ENCODE measurements at regions not wholly inside any gene's neighbourhood (a gene's known extent, or its start where the extent isn't known, plus 50 kb on each side); places are given as distances from the start of the nearest gene placed in this dataset.

DNA sequence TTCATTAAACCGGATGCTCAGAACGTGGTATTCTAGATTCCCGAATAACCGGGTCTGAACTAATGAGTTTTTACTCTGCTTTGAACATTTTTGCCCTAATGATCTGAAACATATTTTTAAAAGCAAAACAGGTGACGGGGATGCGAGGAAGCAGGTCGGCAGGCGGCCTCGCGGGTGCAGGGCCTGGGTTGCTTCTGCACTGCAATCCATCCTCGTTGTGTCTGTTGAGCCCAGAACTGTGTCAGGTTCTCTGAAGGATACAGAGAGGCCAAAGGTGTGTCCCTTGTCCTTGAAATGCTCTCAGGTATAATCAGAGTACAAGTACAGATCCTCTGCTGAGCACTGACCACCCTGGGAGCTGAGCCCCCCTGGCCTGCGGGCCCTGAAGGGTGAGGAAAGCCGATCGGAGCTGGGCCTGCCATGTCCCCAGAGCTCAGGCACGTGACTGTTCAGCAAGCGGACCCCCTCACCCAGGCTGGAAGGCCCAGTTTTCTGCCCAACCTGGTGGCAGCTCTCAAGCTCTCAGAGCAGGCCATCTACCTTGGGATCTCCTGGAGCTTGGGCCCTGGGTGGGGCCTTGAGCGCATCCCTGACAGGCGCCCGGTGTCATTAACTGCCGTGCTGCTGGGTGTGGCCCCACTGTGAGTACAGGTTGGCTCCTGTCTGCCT, 151.8 kb downstream of the OLFM1 start:
- no peak for DNase-seq (ENCODE audit: low read depth in 2 of 2)

DNA sequence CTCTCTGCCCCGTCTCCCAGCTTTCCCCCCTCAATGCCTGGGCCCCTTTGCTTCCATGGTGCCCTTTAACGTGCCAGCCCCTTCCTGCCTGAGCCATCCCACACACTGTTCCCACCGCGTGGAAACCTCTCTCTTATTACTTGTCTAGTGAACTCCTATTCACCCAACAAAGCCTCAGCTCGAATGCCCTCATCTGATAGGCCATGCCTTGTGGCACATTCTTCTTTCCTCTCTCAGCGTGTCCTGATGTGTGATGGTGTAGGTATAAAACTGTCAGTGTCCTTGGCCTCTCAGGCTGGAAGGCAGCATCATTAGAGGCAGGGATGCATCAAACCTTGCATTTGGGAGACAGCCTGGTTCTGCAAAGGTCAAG, 152.3 kb downstream of the OLFM1 start:
- no peak for DNase-seq (ENCODE audit: low read depth in 2 of 2)

DNA sequence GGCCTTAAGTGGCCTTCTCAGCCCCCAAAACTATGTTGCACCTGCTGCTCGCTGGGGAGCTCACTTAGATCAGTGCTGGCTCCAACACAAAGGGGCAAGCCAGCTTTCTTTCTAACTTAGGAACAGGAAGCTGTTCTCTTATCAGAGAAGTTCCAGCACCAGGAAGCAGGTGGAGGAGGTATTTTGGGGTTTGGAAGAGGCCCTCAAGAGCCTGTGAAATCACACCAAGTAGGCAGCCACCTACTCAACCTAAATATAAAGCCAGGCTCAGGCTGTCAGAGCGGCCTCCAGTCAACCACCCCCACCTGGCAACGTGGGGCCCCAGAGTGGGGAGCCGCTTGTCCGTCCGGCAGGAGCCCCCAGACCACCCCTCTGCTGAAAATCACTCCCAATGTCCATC, 152.8 kb downstream of the OLFM1 start:
- no peak for DNase-seq (ENCODE audit: low read depth in 2 of 2)

DNA sequence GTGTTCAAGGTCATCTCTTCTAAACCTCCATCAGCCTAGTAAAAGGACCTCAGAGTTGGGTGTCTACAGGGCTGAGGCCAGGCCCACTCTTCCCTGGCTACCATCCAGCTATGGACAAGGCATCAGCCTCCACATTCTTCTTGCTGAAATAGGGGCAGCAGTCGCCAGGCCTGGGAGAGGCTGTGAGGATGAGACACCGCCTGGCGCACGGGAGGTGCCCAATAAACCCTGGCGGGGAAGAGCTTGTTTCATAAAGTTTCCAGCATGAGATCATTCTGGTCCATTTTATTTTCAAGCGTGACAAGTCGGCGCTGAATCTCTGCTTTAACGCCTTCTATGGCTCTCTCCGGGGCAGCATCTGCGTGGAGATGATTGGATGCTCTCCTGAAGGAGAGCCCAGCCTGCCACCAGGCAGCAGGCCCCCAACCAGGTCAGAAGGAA, 153.4 kb downstream of the OLFM1 start:
- no peak for DNase-seq (ENCODE audit: low read depth in 2 of 2)

DNA sequence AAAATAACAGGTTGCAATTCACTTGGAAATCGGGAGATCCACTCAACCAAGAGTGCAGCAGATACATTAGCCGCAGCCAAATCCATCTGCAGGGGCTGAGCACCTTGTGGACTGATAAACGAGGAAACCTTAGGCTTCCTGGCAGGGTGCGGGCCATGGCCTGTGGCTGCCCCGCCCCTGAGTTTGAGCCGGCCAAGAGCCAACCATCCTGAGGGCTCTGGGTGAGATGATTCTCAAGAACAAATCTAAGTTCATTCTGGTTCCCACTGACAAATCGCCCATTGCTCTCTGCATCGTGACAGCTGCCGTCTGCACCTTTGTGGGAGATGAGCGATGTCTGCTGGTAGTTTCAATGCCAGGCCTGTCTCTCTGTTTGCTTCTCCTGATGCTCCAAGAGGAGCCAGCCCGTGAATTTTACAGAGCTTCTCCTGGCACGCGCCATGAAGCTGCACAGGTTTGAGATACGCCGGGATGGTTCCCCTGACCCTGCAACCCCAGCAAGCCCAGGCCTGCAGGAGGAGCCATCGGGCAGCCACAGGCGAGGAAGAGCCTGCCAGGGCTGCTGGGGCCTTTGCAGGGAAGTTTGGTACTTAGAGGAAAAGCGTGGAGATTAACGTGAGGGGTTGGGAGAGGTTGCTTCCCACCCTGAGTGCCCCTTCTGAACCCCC, 154.0 kb downstream of the OLFM1 start:
- no peak for DNase-seq (ENCODE audit: low read depth in 2 of 2)

DNA sequence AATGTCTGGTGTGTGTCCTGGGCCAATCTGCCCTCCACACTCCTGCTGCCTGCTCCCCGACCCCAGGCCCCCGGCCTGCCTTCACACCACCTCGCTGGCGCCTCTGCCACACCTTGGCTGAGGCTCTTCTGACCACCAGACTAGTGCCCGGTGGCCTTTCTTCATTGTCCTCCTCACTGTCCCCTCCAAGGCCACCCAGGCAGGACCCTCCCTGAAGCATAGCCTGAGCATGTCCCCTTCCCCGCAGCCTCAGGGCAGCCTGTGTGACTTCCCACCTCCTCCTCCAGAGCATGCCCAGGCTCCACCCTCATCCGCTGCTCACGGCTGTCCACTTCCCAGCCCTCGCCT, 154.6 kb downstream of the OLFM1 start:
- DNase-seq (ENCODE audit: low read depth in 2 of 2): no peak

DNA sequence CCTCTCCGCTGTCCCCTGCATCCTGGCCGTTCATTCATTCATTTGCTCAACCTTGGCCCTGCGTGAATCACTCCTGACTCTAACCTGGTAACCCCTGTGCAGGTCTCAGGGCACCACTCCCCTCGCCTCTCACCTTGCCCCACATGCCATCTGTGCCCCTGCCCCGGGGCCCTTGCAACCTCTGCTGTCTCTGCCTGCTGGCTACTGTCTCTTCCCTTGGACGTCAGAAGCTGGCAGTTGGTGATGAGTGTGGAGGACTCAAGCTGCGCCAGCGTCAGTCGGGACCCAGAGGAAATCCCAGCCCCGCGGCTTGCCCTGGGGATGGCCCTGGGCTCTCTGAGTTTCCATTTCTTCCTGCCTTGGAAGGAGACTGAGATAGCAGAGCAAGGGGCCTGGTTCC, 154.9 kb downstream of the OLFM1 start:
- no peak for DNase-seq (ENCODE audit: low read depth in 2 of 2)

DNA sequence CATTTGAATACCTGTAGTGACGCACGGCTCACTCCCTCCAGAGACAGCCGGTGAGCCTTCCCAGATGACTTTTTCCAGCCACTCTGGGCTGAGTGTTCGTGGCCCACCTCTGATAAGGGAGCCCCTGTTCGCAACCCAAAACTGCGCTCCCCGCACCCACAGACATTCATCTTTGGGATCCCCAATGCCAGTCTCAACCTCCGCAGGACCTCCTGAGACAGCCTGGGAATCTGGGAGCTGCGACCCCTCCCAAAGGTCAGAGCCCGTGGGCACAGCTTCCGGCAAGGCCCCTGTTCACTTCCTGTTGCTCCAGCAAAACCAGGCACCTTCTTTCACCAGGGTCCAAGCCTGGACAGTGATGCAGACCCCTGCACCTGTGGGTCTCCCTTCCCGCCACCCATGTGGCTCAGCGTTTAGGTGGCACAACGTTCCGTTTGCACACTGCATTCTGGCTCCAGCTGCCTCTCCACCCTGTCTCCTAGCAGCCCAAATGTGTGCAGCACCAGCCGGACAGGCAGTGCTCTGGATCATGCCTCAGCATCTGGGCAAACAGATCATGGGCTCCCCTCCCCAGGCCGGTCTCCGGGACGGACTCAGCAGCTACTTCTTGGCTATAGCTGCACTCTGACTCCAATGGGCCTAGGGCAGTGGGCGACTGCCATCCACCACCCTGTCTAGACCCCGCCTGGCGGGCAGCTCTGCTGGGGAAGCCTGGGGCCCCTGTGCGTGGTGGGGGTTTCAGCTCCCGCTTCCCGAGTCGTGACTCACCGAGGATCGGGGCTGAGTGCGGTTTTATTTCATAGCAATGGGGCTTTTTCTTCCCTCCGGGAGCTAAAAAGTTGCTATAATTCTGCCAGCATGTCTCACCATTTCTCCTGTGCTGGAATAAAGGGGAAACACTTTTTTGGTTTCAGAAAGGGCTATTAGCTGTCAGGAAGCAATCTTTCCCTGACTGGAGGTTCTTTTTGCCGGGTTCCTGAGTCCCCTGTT, 156.0 kb downstream of the OLFM1 start:
- no peak for DNase-seq (ENCODE audit: low read depth in 2 of 2)

DNA sequence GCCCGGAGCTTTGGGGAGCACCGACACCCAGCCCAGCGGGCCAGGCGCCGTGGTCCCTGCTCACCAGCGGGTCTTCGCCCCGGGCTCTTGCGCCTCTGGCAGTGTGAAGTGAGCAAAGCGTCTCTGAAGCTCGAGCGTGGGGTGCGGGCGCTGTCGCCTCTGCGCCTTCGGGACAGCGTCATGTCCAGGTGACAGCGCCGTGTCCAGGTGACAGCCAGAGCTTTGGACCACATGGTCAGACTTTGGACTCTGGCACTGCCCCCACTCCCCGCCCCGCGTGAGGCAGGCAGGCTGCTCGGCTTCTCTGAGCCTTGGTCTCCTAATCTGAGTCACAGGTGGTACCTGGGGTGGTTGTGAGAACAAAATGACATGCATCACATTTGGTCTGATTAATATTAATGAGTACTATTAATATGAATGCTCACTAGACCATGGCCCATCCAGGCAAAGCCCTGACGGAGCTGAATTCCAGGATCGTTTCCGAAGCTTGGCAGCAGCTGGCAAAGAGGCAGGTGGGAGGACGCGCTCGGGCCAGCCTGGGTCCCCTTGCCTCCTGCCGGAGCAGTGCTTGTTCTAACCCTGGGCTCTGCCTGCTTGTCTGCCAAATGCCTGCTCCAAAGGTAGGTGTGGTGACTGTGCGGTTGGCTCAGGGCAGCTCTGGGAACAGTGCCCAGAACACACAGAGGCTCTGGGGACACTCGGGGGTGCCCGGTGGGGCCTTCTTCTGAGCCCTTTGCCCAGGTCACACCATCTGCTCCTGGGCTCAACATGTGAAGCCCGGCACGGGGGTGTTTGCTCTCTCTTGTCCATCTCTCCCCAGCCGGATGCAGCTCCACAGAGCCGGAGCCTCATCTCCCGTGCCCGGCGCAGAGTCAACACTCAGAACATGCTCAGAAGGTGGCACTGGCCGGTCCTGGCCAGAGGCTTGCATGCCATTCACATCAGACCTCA, 157.1 kb downstream of the OLFM1 start:
- no peak for DNase-seq (ENCODE audit: low read depth in 2 of 2)

DNA sequence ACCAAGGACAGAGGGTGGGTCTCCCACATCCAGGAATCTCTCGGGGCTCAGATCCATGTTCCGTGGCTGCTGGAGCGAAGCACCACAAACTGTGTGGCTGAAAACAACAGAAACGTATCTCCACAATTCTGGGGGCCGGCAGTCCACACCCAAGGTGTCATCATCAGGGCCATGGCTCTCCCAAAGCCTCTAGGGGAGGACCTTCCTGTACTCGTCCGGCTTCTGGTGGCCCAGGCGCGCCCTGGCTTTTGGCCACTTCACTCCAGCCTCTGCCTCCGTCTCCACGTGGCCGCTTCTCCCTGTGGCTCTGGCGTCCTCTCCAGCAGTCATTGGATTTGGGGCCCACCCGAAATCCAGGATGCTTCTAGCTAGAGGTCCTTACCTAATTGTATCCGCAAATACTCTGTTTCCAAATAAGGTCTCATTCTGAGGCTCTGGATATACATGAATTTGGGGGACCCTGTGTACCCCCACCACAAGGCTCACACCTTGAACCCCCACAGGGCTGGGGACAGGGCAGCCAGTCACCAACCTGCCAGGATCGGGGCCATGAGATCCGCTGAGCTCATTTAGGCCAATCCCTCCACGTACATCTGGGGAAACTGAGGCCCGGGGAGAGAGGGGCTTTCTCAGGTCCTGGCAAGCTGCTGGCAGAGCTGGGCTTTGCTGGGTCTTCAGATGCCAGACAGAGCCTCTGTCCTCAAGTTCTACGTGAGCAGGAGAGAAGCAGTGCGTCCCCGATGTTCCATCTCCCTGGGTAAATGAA, 158.2 kb downstream of the OLFM1 start:
- DNase-seq (ENCODE audit: low read depth in 2 of 2): no peak

DNA sequence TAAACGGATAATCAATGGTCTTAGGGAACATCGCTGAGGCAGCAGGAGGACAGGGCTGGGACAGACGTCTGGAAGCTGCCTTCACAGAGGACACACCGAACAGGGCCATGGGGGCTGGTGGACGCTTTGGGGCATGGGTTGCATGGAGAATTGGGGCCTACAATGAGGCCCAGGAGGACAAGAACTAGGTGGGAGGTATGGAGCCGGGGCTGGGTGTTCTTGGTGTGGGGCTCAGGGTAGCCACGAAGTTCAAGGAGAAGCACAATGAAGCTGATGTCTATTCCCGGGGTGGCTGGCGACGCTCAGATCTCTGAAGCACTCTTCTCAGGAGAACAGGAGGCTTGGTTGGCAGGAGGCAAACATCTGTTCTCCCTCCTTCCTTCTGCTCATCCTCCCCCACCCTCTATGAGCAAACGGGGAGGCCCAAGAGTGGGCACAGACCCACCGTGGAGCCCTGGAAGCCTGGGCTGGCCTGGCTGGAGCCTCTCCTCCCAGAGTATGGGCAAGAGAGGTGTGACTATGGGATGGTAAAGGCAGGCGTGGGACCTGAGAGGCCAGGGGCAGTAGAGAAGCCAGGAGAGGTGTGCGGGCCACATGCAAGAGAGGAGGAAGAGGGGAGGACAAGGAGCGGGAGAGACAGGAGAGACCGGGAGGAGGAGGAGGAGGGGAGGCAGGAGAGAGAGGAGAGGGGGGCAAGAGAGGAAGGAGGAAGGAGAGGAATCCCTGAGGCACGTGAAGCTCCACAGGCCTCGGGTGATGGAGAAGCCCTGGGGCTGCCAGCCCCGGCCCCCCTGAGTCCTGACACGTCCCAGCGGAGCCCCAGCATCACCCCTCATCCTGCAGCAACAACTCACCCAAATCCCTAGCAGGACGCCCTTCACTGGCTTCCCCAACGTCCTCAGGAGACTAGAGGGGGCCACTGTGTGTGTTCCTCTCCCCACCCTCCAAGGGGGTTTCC, 159.1 kb downstream of the OLFM1 start:
- no peak for DNase-seq (ENCODE audit: low read depth in 2 of 2)

DNA sequence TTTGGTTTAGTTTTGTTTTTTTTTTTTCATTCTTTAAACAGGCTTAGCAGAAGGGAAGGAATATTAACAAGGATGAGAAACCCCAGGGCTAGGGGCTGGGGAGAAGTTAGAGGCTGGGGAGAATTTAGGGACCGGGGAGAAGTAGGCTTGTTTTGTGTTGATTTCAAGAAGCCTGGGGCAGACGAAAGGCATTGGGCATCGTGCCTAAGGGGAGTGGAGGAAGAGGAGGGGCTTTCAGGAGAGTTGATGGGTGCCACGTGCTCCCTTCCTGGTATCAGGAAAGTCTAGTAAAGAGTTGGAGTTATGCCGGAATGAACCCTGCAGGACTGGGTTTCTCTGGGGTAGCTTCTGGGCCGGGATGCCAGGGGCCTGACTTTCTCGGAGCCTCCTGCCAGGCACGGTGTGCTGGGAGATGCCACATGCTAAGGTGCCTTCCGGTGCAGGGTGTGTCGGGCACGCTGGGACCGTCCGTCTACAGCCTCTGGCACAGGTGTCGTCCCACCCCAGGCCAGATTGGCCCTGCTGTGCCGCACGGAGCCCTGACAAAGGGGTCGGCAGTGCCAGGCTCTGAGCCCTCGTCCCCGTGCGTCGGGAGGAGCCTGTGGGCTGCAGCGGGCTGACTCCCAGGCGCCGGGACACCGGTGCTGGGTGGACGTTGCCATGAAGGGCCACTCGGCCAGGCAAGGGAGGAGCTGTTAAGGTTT, 159.9 kb downstream of the OLFM1 start:
- DNase-seq (ENCODE audit: low read depth in 2 of 2): no peak

DNA sequence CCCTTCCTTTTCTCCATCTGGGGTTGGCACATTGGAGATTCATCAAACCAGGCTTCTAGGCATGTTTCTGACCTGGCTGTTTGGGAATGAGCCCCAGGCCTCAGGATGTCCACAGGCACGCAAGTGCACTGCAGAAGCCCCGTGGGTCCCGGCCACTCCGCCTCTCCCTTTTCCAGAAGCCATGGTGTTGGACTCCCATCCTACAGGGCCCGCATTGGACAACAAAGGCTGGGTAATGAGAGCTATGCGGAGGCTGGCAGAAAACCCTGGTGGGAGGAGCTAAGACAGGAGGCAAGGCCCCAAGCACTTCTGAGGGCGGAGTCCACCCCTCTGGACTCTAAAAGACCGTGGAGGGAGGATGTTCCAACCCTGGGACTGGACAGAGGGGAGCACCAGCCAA, 160.6 kb downstream of the OLFM1 start:
- DNase-seq (ENCODE audit: low read depth in 2 of 2): no peak

DNA sequence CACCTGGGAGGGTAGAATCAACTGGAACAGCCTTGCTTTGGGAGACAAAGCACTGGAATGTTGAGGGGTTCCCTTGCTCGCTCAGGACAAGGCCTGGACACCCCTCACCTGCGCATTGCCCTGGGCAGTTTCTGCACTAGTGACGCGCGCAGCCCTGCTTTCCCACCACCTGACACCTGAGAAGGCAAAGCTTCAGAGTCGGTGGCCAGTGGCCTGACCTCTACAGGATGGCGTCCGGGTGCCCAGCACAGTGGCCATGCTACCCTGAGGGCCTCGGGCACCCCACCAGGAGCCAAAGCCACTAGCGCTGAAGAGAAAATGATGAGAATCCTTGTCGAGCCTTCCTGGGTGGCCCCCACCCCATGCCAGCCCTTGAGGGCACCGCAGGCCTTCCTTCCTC, 161.3 kb downstream of the OLFM1 start:
- no peak for DNase-seq (ENCODE audit: low read depth in 2 of 2)

DNA sequence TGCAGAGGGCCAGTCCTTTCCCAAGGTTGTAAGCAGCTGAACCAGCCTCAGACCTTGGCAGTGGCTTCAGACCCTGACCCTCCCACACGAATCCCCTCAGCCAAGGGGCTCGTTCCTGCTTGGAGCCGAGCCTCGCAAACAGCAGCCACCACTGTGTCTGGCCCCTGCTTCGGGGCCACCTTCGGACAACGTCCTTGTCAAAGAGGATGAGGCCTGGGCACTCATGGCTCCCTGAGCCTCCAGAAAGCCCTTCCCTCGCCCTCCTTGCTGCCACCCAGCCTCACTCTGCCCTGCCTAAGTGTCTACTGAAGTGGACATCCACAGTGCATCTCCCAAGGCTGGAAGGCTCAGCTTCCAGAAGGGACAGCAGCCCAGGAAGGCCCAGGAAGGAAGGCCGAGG, 161.7 kb downstream of the OLFM1 start:
- DNase-seq (ENCODE audit: low read depth in 2 of 2): no peak

DNA sequence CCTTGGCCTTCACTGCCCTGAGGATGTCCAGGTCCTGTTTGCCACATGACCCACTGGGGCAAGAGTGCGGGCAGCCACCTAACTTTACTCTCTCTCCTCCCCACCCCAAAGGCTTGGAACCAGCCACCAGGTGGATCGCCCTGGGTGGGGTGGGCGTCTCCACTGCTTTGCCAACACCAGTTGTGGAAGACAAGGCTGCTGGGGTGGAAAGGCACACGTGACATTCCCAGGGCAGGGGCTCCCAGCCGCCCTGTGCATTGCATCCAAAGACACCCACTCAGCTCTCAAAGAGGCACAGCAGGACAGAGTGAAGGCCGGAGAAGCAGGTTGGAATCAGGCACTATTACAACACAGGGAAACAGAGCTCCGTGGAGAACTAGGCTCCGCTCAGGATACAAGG, 162.2 kb downstream of the OLFM1 start:
- DNase-seq (ENCODE audit: low read depth in 2 of 2): no peak

DNA sequence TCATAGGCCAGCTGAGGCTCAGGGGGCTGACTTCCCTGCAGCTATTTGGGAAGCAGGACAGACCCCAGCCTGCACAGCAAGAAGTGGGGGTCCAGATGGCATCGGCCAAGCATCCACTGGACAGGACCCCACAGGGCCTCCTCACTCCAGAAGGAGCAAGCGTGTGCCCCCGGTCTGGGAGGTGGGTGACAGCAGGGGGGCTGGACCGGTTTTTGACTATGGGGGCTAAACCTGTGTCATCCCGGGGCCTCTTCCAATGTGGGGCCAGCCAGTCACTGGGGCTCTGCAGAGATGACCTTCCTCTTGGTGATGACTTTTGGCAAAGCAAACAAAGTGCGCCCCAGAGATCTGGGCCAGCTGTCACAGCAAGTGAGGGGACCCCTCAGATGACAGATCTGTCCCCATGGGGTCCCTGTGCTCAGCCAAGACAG, 163.9 kb downstream of the OLFM1 start:
- no peak for DNase-seq (ENCODE audit: low read depth in 2 of 2)

DNA sequence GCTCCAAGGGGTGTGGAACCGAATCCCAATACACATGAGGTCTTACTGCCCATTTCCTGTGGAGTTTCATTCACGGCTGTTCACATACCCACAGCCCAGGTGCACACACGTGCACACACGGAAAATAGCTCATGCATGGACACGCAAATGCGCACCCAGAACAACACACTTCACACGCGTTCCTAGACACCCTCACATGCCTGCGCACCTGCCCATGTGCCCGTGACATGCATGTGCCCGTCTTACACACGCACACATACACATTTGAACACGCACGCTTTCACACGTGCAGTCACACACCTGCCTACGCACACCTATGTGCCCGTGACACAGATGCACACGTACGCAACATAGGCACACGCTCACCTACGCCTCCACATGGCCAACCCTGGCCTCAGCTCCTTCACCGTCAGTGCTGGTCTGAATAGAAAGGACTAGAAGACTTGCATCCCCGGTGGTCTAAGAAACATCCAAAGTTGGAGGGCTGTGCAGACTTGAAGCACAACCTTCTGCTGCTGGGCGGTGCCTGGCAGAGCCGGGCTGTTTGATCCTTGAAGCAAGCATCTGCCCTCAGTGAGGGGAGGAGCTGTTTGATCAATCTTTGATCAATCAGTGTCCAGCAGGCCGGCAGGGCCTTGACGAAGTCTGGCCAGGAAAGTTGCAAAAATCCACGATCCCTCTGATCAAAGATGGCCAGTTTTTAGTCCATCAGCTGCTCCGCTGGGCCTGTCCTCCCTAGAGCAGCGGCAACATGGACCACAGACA, 164.7 kb downstream of the OLFM1 start:
- no peak for DNase-seq (ENCODE audit: low read depth in 2 of 2)
